GM12878 (cell line): ENCODE measurements at regions not wholly inside any gene's neighbourhood (a gene's known extent, or its start where the extent isn't known, plus 50 kb on each side); places are given as distances from the start of the nearest gene placed in this dataset.

Experiments used
- ATAC-seq: fragments of 200-7000 bp; cut with Tn5 transposase; 3 replicates; pipeline ENCODE4 v1.9.1; 2020; ENCODE audit warnings: mild to moderate bottlenecking, moderate library complexity
- BruUV-seq: library from RNA; stranded (reverse); fragments of 400-500 nt; replicated peaks from 2 replicates; lab custom pipeline; 2021; lab: Mats Ljungman, UMichigan
- CTCF ChIA-PET: fragments of 300-600 bp; sonication (Branson Sonifier 250); formaldehyde crosslinking; extraction: SDS; loops from one replicate; lab custom pipeline; 2021; ENCODE audit warnings: inconsistent platforms; lab: Yijun Ruan, JAX
- POLR2A ChIA-PET: fragments of 350-600 bp; formaldehyde crosslinking; extraction: SDS; loops from one replicate; lab custom pipeline; 2021; ENCODE audit warnings: inconsistent platforms; lab: Charles Lee
- RAD21 ChIA-PET: fragments of 300-600 bp; sonication (Branson Sonifier 250); formaldehyde crosslinking; loops from one replicate; lab custom pipeline; 2023; ENCODE audit warnings: antibody characterized with exemption; ENCODE audit not compliant: unreplicated experiment; lab: Charles Lee
- SMC1A ChIA-PET: fragments of 300-600 bp; sonication (Branson Sonifier 250); formaldehyde crosslinking; loops from one replicate; lab custom pipeline; 2023; ENCODE audit not compliant: unreplicated experiment, uncharacterized antibody; lab: Charles Lee
- DNase-seq: peaks from one replicate; pipeline ENCODE4 v3.0.0-alpha.2; 2011; ENCODE audit warnings: low read depth, low spot score
- FAIRE-seq: peaks from 3 replicates; lab custom pipeline; 2011; peaks lifted over from hg19 to GRCh38; lab: Jason Lieb, UNC
- H2AFZ ChIP-seq: 2 replicates; pipeline ENCODE4 v1.6.0; 2011; ENCODE audit warnings: low read depth, low read length, control low read depth; ENCODE audit not compliant: control insufficient read depth
- H3K27ac ChIP-seq: 2 replicates; pipeline ENCODE4 v1.5.1; 2011; ENCODE audit warnings: control low read depth; ENCODE audit not compliant: control insufficient read depth, insufficient read depth
- H3K27me3 ChIP-seq, 2 experiments: replicated peaks in 1 of 2; 2 replicates each; pipeline versions ENCODE4 v1.6.0 to v1.6.1; 2011; ENCODE audit warnings: low read length in 1 of 2; ENCODE audit not compliant: control insufficient read depth in 2 of 2, insufficient read depth in 2 of 2
- H3K36me3 ChIP-seq, 2 experiments: 2 replicates each; pipeline ENCODE4 v1.5.1; 2011; ENCODE audit warnings: low read length in 1 of 2; ENCODE audit not compliant: control insufficient read depth in 2 of 2, insufficient read depth in 2 of 2
- H3K4me1 ChIP-seq: 2 replicates; pipeline ENCODE4 v1.6.1; 2011; ENCODE audit warnings: mild to moderate bottlenecking, low read length, moderate library complexity, mixed read lengths; ENCODE audit not compliant: control insufficient read depth, insufficient read depth
- H3K4me2 ChIP-seq: 2 replicates; pipeline ENCODE4 v1.6.0; 2011; ENCODE audit warnings: control low read depth; ENCODE audit not compliant: control insufficient read depth, insufficient read depth
- H3K4me3 ChIP-seq: fragments of 200-600 bp; sonication (generic); 2 replicates; pipeline ENCODE4 v1.5.1; 2016
- H3K79me2 ChIP-seq: 2 replicates; pipeline ENCODE4 v1.6.0; 2011; ENCODE audit warnings: low read length; ENCODE audit not compliant: control insufficient read depth, insufficient read depth
- H3K9ac ChIP-seq: 2 replicates; pipeline ENCODE4 v1.8.0; 2011; ENCODE audit warnings: low read length, control low read depth, mixed read lengths; ENCODE audit not compliant: control insufficient read depth, insufficient read depth
- H3K9me3 ChIP-seq: replicated peaks from 3 replicates; pipeline ENCODE4 v1.5.1; 2011; ENCODE audit warnings: mild to moderate bottlenecking, low read length; ENCODE audit not compliant: control insufficient read depth, insufficient read depth
- H4K20me1 ChIP-seq: 2 replicates; pipeline ENCODE4 v1.6.0; 2011; ENCODE audit not compliant: control insufficient read depth, insufficient read depth
- BACH1 ChIP-seq: fragments of 450-650 bp; IDR thresholded peaks from 2 replicates; pipeline ENCODE4 v1.6.1; 2017; ENCODE audit warnings: mild to moderate bottlenecking, borderline replicate concordance
- HDAC6 ChIP-seq: fragments of 200-600 bp; sonication (generic); IDR thresholded peaks from one replicate; pipeline ENCODE4 v1.8.0; 2017; ENCODE audit warnings: antibody characterized with exemption; ENCODE audit not compliant: unreplicated experiment
- POLR2A ChIP-seq: IDR thresholded peaks from 2 replicates; pipeline ENCODE4 v1.6.1; 2011; ENCODE audit warnings: low read depth, mild to moderate bottlenecking, low read length
- PRDM15 ChIP-seq: fragments of 450-650 bp; formaldehyde crosslinking; IDR thresholded peaks from 2 replicates; pipeline ENCODE4 v1.4.0; 2020; ENCODE audit warnings: mild to moderate bottlenecking, moderate library complexity
- SMARCA5 ChIP-seq: fragments of 450-650 bp; IDR thresholded peaks from 2 replicates; pipeline ENCODE4 v1.6.1; 2017; ENCODE audit warnings: mild to moderate bottlenecking
- SREBF2 ChIP-seq: IDR thresholded peaks from 2 replicates; pipeline ENCODE4 v1.6.1; 2012; ENCODE audit warnings: mild to moderate bottlenecking, low read length
- SRF ChIP-seq, 2 experiments: IDR thresholded peaks; 2 replicates each; pipeline ENCODE4 v1.6.1; 2011; ENCODE audit warnings: low read depth in 2 of 2, low read length in 2 of 2, mild to moderate bottlenecking in 1 of 2, moderate library complexity in 1 of 2
- TARDBP ChIP-seq: IDR thresholded peaks from 2 replicates; pipeline ENCODE4 v1.6.1; 2016; ENCODE audit warnings: borderline replicate concordance
- TCF7 ChIP-seq: IDR thresholded peaks from 2 replicates; pipeline ENCODE4 v1.6.1; 2014; ENCODE audit warnings: antibody characterized with exemption, borderline replicate concordance
- WGBS: methylation state at CpG from one replicate; pipeline ENCODE4 v1.1.6; 2016; ENCODE audit warnings: low lambda C conversion rate; ENCODE audit not compliant: insufficient replicate concordance, insufficient coverage; ENCODE audit errors: missing lambda C conversion rate; 5-methylcytosine and 5-hydroxymethylcytosine counted together
- in situ Hi-C: fragments of 300-500 bp; cut with MboI; formaldehyde crosslinking; loops from 9 replicates; pipeline ENCODE4 v1.14.3; 2018; ENCODE audit warnings: mixed read lengths
- intact Hi-C: fragments of 100-400 bp; cut with micrococcal nuclease; formaldehyde crosslinking; loops from one replicate; pipeline ENCODE4 v1.14.2; 2022; ENCODE audit not compliant: unreplicated experiment
- TF ChIP-seq, protein P1 (sequence below): fragments of 450-650 bp; IDR thresholded peaks from 2 replicates; pipeline ENCODE4 v1.6.1; 2017; ENCODE audit warnings: low read depth, mild to moderate bottlenecking, moderate library complexity
- TF ChIP-seq, protein P2 (sequence below): fragments of 450-650 bp; IDR thresholded peaks from 2 replicates; pipeline ENCODE4 v1.6.1; 2017; ENCODE audit warnings: mild to moderate bottlenecking, low read depth, inconsistent platforms; ENCODE audit not compliant: poor library complexity, severe bottlenecking

- TF ChIP-seq, protein P1, sequence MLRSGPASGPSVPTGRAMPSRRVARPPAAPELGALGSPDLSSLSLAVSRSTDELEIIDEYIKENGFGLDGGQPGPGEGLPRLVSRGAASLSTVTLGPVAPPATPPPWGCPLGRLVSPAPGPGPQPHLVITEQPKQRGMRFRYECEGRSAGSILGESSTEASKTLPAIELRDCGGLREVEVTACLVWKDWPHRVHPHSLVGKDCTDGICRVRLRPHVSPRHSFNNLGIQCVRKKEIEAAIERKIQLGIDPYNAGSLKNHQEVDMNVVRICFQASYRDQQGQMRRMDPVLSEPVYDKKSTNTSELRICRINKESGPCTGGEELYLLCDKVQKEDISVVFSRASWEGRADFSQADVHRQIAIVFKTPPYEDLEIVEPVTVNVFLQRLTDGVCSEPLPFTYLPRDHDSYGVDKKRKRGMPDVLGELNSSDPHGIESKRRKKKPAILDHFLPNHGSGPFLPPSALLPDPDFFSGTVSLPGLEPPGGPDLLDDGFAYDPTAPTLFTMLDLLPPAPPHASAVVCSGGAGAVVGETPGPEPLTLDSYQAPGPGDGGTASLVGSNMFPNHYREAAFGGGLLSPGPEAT: no peak
- TF ChIP-seq PRDM15: no peak
These were observed 176.5 kb upstream of the CDH5 start (continued) for GRCh38 chr16:66189951-66190350.

GRCh38 chr16:66188917-66189725, 177.4 kb upstream of the CDH5 start:
- Histone ChIP-seq H3K4me2 (no peak overlapping the region), H3K4me3 (no peak overlapping the region), H3K27ac (no peak overlapping the region), H2AFZ (no peak overlapping the region), H3K27me3 (no peaks in the 10 kb centered on the region), H4K20me1 (no peaks in the 10 kb centered on the region), H3K4me1 (no peaks in the 10 kb centered on the region), H3K9me3 (no peaks in the 10 kb centered on the region), H3K9ac (no peak overlapping the region), H3K36me3 (no peaks in the 10 kb centered on the region), H3K79me2 (no peaks in the 10 kb centered on the region)
- ChIA-PET POLR2A (no interaction called here), CTCF (no interaction called here), RAD21 (no interaction called here), SMC1A (no interaction called here)
- in situ Hi-C loops: no loop called here
- FAIRE-seq: no peak
- WGBS: 23% methylated on average over 10 of the region's 10 CpGs
- intact Hi-C loops: no loop called here
- BruUV-seq: no TSS peak
- no peak for ATAC-seq
- no peak for DNase-seq
- TF ChIP-seq, protein P2, sequence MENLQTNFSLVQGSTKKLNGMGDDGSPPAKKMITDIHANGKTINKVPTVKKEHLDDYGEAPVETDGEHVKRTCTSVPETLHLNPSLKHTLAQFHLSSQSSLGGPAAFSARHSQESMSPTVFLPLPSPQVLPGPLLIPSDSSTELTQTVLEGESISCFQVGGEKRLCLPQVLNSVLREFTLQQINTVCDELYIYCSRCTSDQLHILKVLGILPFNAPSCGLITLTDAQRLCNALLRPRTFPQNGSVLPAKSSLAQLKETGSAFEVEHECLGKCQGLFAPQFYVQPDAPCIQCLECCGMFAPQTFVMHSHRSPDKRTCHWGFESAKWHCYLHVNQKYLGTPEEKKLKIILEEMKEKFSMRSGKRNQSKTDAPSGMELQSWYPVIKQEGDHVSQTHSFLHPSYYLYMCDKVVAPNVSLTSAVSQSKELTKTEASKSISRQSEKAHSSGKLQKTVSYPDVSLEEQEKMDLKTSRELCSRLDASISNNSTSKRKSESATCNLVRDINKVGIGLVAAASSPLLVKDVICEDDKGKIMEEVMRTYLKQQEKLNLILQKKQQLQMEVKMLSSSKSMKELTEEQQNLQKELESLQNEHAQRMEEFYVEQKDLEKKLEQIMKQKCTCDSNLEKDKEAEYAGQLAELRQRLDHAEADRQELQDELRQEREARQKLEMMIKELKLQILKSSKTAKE: no peak
- TF ChIP-seq SMARCA5 (no peak), SREBF2 (no peak), TARDBP (no peak), SRF (IDR thresholded peaks at IDR 0.05; ENCODE audit: low read depth in 2 of 2, low read length in 2 of 2) (no peak), POLR2A (no peak), TCF7 (no peak), HDAC6 (no peak), BACH1 (no peak)
